GM12891 (cell line): ENCODE measurements at regions not wholly inside any gene's neighbourhood (a gene's known extent, or its start where the extent isn't known, plus 50 kb on each side); places are given as distances from the start of the nearest gene placed in this dataset.

Experiments used
- POLR2A ChIP-seq: IDR thresholded peaks from 2 replicates; pipeline ENCODE4 v1.6.1; 2011; ENCODE audit warnings: low read depth, low read length, control low read depth
- POLR2AphosphoS5 ChIP-seq: IDR thresholded peaks from 2 replicates; pipeline ENCODE4 v1.6.1; 2011; ENCODE audit warnings: low read depth, low read length, control low read depth
- TAF1 ChIP-seq: IDR thresholded peaks from 2 replicates; pipeline ENCODE4 v1.6.1; 2011; ENCODE audit warnings: low read depth, low read length, control low read depth

GRCh38 chr6:134111726-134112125 lies 59.3 kb upstream of the SLC2A12 start:
- TF ChIP-seq POLR2A, result no peak
- no peak for TF ChIP-seq POLR2AphosphoS5
- TF ChIP-seq TAF1, result no peak
